Esophagus squamous epithelium (tissue), 5 donors: ENCODE measurements at regions not wholly inside any gene's neighbourhood (a gene's known extent, or its start where the extent isn't known, plus 50 kb on each side); places are given as distances from the start of the nearest gene placed in this dataset.
"Not testable (repeated sequence)": the region's sequence is repeated elsewhere in the genome, so short reads cannot be mapped to it uniquely, and the experiment has no call there.

Source experiments
- DNase-seq: peaks from one replicate; lab custom pipeline; 2025; lab: John Stamatoyannopoulos, UW
- H3K27ac ChIP-seq, 4 donors: fragments of 200-600 bp; sonication (generic); one replicate each; pipeline ENCODE4 v1.5.1; 2016 to 2019; ENCODE audit warnings: mild to moderate bottlenecking in 1 of 4
- H3K27me3 ChIP-seq, 4 donors: fragments of 200-600 bp; sonication (generic); 1 replicate in 3 of 4; 2 replicates in 1 of 4; pipeline versions ENCODE4 v1.5.1 to v1.6.0; 2017 to 2021; ENCODE audit warnings: antibody characterized with exemption in 1 of 4
- H3K36me3 ChIP-seq, 3 donors: fragments of 200-600 bp; sonication (generic); one replicate each; pipeline ENCODE4 v1.5.1; 2016 to 2019
- H3K4me1 ChIP-seq, 3 donors: fragments of 200-600 bp; sonication (generic); one replicate each; pipeline ENCODE4 v1.5.1; 2017 to 2019
- H3K4me3 ChIP-seq, 4 donors: fragments of 200-600 bp; sonication (generic); 1 replicate in 3 of 4; 2 replicates in 1 of 4; pipeline ENCODE4 v1.5.1; 2016 to 2019; ENCODE audit warnings: mild to moderate bottlenecking in 2 of 4, moderate library complexity in 1 of 4
- H3K9me3 ChIP-seq, 3 donors: fragments of 200-600 bp; sonication (generic); one replicate each; pipeline ENCODE4 v1.5.1; 2016 to 2019
- POLR2A ChIP-seq, 4 donors: fragments of 450-650 bp; IDR thresholded peaks; one replicate each; pipeline ENCODE4 v1.6.1; 2017; ENCODE audit warnings: antibody characterized with exemption in 4 of 4, mild to moderate bottlenecking in 4 of 4, moderate library complexity in 3 of 4
- WGBS, 2 donors: methylation state at CpG; one replicate each; pipeline ENCODE4 v1.1.5; 2018; 5-methylcytosine and 5-hydroxymethylcytosine counted together
- intact Hi-C: fragments of 100-400 bp; cut with DNase I; formaldehyde crosslinking; loops from one replicate; pipeline ENCODE4 v1.15.0; 2022
- TF ChIP-seq, protein P1 (sequence below), 6 experiments: fragments of 450-650 bp in 4 of 6; fragments of 200-600 bp in 2 of 6; sonication (generic) in 2 of 6; IDR thresholded peaks; one replicate each; pipeline ENCODE4 v1.5.1; 2016 to 2019; ENCODE audit warnings: antibody characterized with exemption in 6 of 6, mild to moderate bottlenecking in 4 of 6, moderate library complexity in 4 of 6
- donor health status: DM: yes; HTN: yes; CAD: no.

DNA sequence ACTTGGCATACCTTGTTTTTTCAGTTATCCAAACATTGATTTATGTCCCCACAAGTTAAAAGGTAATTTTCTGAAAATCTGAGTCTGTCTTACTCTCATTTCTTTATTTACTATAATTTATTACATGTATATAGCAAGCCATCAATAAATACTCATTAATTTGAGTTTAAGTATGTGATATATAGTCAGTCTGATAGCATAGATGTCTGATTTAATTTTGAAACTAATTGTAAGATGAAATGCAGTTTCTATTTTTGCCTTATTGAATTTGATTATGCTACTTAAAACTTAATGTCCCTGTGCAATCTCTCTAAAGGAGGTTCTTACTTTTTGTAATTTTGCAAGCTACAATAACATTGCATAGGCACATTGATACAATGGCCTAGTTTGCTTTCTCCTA, 2418.6 kb downstream of the ARAP2 start:
- DNase-seq = no peak
- H3K27me3 ChIP-seq = no peaks in the 10 kb centered on the region
- no peak for TF ChIP-seq POLR2A (IDR thresholded peaks at IDR 0.05)
- TF ChIP-seq, protein P1, sequence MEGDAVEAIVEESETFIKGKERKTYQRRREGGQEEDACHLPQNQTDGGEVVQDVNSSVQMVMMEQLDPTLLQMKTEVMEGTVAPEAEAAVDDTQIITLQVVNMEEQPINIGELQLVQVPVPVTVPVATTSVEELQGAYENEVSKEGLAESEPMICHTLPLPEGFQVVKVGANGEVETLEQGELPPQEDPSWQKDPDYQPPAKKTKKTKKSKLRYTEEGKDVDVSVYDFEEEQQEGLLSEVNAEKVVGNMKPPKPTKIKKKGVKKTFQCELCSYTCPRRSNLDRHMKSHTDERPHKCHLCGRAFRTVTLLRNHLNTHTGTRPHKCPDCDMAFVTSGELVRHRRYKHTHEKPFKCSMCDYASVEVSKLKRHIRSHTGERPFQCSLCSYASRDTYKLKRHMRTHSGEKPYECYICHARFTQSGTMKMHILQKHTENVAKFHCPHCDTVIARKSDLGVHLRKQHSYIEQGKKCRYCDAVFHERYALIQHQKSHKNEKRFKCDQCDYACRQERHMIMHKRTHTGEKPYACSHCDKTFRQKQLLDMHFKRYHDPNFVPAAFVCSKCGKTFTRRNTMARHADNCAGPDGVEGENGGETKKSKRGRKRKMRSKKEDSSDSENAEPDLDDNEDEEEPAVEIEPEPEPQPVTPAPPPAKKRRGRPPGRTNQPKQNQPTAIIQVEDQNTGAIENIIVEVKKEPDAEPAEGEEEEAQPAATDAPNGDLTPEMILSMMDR (IDR thresholded peaks at IDR 0.05) = no peak
- no peak overlapping the region for H3K27ac ChIP-seq
- H3K9me3 ChIP-seq = no peaks in the 10 kb centered on the region
- no peaks in the 10 kb centered on the region for H3K36me3 ChIP-seq
- intact Hi-C loops = no loop called here
- H3K4me1 ChIP-seq = no peaks in the 10 kb centered on the region
- H3K4me3 ChIP-seq = no peak overlapping the region

DNA sequence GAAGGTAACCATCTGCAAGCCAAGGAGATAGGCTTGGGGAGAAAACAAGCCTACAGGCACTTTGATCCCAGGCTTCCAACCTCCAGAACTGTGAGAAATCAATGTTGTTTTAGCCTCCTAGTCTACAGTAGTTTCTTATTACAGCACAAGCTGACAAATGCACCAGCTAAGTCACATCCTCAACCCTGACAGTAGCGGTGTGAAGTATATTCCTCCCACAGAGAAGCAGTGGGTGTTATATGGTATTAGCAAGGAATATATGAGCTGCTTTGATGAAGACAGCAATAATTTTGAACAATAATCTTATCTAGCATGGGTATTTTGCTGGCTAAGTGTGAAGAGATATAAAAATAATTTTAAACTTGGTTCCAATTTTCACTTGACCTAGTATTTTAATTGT, 2415.0 kb downstream of the ARAP2 start:
- 86 to 100% methylated on average over 1 of the region's 1 CpG for WGBS, 2 donors
- DNase-seq, H3K36me3 ChIP-seq, H3K27me3 ChIP-seq, intact Hi-C loops, H3K4me1 ChIP-seq, H3K9me3 ChIP-seq, H3K27ac ChIP-seq, H3K4me3 ChIP-seq: not testable (repeated sequence)

DNA sequence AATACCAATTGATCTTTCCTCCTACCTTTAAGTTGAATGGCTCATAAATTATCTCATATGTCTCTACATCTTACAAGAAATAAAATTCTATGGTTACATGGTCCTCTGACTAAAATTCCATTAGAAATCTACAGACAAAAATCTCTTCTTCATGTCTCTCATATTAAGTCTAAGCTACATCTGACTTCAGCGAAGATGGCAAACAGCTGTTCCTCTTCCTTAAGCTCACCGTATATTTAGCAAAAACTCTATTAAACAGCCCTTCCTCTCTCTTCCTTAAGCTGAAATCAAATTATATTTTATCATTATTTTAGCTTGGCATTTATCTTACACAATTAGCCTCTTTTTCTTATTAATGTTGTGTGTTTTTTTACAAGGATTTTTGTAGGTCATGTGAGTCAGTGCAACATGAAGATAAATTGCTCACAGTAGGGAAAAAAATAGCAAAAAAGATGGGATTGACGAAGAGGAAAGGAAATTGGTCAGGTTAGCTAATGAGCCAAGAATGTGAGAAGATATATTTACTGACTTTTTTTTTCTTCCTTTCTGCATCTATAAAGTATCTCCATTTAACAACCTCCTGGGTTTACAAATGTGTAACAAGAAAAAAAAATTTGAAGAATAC, 2412.8 kb downstream of the ARAP2 start:
- intact Hi-C loops = no loop called here
- no peaks in the 10 kb centered on the region for H3K36me3 ChIP-seq
- H3K4me3 ChIP-seq = no peak overlapping the region
- no peaks in the 10 kb centered on the region for H3K9me3 ChIP-seq
- no peak for DNase-seq
- no peak overlapping the region for H3K27ac ChIP-seq
- H3K27me3 ChIP-seq = no peaks in the 10 kb centered on the region
- TF ChIP-seq, protein P1 (IDR thresholded peaks at IDR 0.05) = no peak
- no peak for TF ChIP-seq POLR2A (IDR thresholded peaks at IDR 0.05)
- no peaks in the 10 kb centered on the region for H3K4me1 ChIP-seq
- 60 to 66% methylated on average over 3 of the region's 3 CpGs for WGBS, 2 donors

DNA sequence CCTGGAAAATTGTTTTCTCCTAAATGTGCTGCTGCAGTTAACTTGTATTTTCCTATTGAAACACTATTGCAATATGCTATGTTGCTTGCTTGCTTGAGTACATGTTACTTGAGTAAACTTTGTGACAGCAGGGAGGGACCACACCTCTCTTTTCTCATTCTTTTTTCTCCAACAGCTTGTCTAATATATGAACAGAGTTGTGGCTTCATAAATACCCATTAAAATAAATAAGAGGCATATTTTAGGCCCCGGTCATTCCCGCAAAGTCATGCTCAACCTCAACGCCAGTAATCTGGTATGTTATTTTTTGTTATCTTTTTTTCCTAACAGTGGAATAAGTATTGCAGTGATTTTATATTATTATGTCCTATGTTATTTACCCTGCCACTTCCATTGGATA, 2408.6 kb downstream of the ARAP2 start:
- WGBS, 2 donors = 87 to 89% methylated on average over 3 of the region's 3 CpGs
- H3K27me3 ChIP-seq, H3K4me1 ChIP-seq, H3K27ac ChIP-seq, intact Hi-C loops, H3K36me3 ChIP-seq, H3K9me3 ChIP-seq, H3K4me3 ChIP-seq, DNase-seq: not testable (repeated sequence)

DNA sequence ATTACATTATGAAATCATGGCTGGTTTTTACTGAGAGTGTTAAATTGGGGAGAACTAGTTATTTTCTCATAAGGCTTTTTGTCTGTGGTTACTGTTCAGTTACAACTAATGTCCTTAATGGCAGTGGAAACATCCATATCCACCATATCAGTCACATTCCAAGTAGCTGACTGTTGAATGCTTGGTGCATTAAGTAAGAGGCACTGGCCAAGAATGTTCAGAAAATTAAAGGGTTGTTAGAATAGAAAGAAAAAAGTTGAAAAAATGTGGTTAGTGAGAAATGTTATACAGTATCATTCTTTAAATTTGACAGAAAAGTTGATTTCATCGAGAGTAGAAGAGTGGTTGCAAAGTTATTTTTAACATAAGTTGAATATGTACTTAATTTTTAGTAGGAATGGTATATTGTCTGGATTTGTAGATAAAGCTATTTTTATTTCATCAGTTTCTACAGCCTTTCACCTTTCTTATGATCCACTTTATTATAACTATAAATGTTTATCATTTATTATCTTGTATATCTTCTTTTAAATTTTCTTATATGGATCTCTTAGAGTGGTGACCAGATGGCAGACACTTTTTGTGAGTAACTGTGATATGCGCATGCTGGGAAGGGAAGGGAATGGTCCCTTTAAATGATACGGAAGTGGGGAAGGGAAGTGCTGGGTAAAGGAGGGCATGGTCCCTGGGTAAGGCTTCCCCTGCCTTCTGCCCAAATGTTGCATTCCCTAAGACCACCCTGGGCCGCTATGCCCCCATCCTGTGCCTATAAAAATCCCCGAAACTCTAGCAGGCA, 2407.1 kb downstream of the ARAP2 start:
- no peak for TF ChIP-seq POLR2A (IDR thresholded peaks at IDR 0.05)
- TF ChIP-seq, protein P1 (IDR thresholded peaks at IDR 0.05) = no peak
- no peaks in the 10 kb centered on the region for H3K4me1 ChIP-seq
- no peak overlapping the region for H3K4me3 ChIP-seq
- H3K27ac ChIP-seq = no peak overlapping the region
- whole genome bisulfite sequencing, 2 donors = 63 to 79% methylated on average over 3 to 4 of the region's 5 CpGs
- H3K36me3 ChIP-seq = no peaks in the 10 kb centered on the region
- no peaks in the 10 kb centered on the region for H3K27me3 ChIP-seq
- intact Hi-C loops = no loop called here
- no peaks in the 10 kb centered on the region for H3K9me3 ChIP-seq
- DNase-seq = no peak

DNA sequence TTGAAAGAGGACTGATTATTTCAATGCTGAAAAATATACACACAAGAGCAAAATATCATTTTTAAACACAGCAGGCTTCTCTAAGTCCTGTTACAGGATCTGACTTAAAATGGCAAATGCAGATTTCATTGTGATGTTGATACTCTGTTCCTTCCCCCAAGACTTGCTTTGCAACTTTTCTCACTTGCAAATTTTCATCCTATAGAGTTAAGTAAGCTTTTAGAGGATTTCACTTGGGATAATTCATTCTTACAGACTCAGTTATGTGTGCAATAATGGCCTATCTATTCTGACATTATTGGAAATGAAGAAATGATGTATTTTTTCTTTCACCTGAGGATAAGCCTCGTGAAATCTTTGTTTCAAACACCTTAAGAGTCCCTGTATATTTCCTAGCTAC, 2403.2 kb downstream of the ARAP2 start:
- Histone ChIP-seq H3K4me3 (no peak overlapping the region), H3K36me3 (no peaks in the 10 kb centered on the region), H3K27ac (no peak overlapping the region), H3K4me1 (no peaks in the 10 kb centered on the region), H3K27me3 (no peaks in the 10 kb centered on the region), H3K9me3 (no peaks in the 10 kb centered on the region)
- WGBS, 2 donors = 0 to 11% methylated on average over 1 of the region's 1 CpG
- no peak for DNase-seq
- no peak for TF ChIP-seq POLR2A (IDR thresholded peaks at IDR 0.05)
- TF ChIP-seq, protein P1 (IDR thresholded peaks at IDR 0.05) = no peak
- intact Hi-C loops = no loop called here
